ENCODE measurements at regions not wholly inside any gene's neighbourhood (a gene's known extent, or its start where the extent isn't known, plus 50 kb on each side); places are given as distances from the start of the nearest gene placed in this dataset.

GRCh38 chr1:220363196-220363837 is 91.1 kb upstream of the RAB3GAP2 start:
- DNase-seq (ENCODE audit: low read depth, low spot score) = no peak

DNA sequence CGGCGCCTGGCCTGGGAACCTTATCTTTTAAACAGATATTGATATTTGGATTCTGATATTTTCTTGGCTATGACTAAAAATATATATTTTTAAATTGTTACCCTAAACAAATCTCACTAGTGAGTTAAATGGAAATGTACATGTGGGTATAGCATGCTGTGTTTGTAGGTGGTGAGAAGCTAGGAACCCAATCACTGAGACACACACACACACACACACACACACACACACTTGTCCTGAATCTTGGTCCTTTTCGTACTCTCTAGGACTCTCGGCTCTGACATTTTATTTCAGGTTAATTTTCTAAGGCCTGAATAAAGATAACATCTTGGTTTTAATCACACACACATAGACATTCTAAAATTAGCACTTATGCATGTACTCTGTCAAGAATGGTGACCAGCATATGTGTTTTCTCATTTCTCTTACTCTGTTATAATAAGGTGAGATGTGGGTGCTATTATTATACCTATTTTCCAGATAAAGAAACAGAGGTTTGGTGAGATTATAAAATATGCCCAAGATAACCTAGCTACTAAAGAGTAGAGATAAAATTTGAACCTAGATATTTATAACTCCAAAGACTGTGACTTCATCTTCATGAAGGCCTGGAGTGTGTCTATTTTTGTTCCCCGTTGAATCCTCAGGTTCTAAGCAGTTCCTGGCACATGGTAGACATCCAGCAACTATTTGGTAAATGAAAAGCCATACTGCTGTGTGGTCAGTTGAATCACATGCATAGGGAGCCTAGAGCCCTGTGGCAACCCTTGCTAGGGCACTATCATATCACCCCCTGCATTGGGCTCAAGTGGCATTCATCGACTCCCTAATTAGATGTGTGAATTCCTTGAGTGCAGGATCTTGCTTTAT is 85.0 kb upstream of the RAB3GAP2 start:
- no peak for DNase-seq (ENCODE audit: low read depth, low spot score)

DNA sequence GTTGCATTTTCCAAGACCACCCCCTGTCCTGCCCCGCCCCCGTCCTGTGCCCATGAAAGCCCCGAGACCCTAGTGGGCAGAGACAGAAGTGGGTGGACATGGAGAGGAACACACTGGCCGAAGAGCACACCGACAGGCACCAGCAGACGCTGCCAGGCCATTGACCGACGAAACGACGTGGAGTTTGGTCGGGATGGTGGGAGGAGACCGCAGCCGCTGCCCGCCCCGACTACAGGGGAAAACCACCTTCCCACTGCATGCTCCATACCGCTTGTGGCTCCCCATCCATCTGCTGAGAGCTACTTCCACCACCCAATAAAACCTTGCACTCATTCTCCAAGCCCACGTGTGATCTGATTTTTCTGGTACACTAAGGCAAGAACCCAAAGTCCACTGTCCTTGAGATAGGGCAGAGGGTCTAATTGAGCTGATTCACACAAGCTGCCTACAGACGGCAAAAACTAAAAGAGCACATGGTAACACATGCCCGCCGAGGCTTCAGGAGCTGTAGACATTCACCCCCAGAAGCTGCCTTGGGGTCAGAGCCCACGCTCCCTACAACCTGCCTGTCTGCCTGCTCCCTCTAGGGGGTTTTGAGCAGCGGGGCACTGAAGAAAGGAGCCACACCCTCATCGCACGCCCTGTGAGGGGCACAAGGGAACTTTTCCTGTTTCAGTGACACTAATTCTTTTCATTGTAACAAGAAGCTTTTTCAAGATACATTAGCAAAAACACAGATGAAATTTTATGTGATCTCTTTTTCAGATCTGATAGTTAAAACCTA is 81.2 kb upstream of the RAB3GAP2 start:
- DNase-seq (ENCODE audit: low read depth, low spot score) = no peak

DNA sequence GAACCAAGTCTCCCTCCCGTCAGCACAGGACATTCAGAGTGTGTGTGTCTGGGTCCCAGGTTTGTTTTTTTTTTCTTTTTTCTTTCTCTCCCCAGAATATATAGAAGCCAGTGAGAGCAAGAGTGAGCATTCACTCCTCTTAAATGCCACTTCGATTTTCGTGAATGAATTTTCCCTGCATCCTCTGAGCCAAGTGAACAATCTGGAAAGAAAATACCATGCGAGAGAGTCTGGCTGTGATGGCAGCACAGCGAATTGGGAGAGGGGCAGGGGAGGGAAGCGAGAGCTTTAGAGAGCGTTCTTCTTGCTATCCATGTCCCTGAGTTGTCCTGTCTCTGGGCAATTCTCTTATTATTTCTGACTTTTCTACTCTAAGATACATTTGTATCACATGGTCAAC is 76.0 kb upstream of the RAB3GAP2 start:
- no peak for DNase-seq (ENCODE audit: low read depth, low spot score)

- no peak for DNase-seq (ENCODE audit: low read depth, low spot score)
These were observed 75.5 kb upstream of the RAB3GAP2 start for GRCh38 chr1:220347654-220348175.

DNA sequence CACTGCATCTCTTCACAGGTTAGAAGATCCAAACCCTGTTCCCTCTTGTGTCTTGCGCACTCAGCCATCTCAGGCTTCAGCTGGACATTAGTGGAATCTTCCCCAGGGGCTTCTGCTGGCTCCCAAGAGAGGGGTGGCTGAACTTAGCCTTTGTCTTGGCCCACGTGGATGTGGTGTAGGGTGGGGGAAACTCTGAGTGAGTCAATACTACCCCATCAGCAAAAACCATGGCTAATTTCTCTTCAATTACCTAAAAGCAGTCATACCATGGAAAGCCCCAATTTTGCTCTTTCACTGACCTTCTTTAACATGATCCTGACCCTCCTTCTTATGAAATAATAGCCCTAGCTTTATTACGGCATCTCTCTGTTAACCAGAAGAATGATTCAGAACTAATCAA is 72.5 kb upstream of the RAB3GAP2 start:
- no peak for DNase-seq (ENCODE audit: low read depth, low spot score)

- no peak for DNase-seq (ENCODE audit: low read depth, low spot score)
These were observed 70.6 kb upstream of the RAB3GAP2 start for GRCh38 chr1:220342853-220343252.

DNA sequence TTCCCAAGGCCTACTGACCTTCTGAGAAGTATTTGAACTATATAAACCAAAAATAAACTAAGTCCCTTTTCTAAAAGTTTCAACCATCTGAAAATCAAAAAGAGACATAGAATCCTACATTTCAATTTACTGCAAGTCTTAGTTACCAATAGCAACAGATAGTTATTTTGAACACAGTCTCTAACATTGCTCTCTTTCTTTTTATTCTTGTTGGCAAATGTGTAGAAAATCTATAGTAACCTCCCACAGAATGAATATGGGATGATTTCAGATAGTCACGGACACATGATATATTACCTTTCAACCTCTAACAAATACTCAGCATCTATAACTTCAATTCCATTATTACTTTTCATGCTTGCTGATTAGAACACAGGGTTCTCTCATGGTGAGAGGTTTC is 68.9 kb upstream of the RAB3GAP2 start:
- DNase-seq (ENCODE audit: low read depth, low spot score) = no peak

- no peak for DNase-seq (ENCODE audit: low read depth, low spot score)
These were observed 67.3 kb upstream of the RAB3GAP2 start for GRCh38 chr1:220339581-220339980.

DNA sequence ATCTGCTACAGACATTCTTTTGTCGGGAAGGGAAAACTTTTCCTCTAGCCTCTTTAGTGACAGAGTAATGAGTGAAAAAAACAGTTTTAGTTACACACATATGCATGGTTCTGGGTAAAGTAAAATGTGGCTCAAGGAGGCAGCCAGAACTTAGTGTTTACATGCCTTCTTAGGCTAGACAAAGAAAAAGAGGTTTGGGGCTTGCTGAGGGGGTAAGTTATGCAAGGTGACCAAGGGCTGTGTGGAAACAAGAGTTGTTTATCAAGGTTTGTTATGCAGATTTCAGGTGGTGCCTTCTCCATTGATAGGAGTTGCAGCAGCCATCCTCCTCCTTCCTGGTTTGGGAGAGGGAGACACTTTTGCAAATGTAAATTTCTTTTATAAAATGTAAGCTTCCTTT is 66.5 kb upstream of the RAB3GAP2 start:
- no peak for DNase-seq (ENCODE audit: low read depth, low spot score)

DNA sequence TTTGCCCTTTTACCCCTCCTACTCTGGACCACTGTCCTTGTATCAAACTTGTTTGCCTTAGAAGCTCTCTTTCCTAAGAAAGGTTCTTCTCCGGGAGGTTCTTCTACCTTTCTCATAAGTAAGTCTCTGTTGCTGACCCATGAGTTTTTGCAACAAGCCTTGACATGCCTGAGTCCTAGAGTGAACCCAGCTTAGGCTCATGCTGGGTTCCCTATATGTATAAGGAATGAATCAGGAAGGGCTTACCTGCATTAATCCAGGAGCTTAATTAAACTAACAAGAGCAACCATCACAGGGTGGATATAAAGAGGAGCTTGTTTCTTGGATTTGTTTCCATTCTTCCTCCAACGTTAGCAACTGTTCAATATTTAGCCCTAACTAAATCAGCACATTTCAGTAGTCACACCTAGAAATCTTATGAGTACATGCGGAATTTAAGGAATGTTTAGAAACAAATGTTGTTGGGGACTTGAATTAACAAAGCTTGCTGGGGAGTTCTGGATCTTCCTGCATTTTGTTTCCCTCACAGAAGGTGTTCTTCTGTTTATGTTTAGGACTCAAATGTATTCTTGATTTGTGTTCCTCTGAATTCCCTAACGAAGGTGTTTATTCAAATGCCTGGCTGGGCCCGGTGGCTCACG is 64.3 kb upstream of the RAB3GAP2 start:
- no peak for DNase-seq (ENCODE audit: low read depth, low spot score)

DNA sequence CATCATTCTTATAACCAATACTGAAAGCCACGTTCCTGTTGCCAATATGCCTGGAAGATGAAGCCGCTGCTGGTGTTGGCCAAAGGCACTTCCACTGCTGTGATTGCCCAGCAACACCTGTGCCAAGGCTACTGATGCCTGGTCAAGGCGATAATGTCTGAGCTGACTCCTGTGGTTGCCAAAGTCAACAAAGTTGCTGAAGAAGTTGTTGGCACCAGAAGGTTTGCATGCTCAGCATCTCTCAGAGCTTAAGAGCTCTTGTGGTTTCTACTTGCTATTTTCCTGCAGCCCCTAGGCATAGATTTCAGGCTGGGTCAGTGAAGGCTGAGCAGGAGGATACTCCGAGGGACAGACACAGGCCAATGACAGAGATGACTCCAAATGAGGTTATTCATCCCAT is 63.4 kb upstream of the RAB3GAP2 start:
- no peak for DNase-seq (ENCODE audit: low read depth, low spot score)

DNA sequence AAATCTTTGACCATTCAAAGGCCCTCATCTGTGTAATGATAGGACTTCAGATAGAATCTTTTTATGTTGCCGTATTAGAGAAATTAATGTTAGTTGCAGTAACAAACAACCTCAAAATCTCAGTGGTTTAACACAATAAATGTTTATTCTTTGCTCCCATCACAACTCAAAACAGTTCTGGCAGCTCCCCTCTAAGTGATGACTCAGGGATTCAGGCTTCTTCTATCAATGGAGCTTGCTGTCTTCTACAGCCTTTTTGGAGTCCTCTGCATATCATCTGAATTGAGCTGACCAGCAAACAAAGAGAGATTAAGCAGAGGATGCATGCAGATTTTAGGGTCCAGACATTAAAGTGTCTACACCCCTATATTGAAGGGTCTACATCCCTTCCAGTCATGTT is 59.1 kb upstream of the RAB3GAP2 start:
- no peak for DNase-seq (ENCODE audit: low read depth, low spot score)

GRCh38 chr1:220330265-220330664 is 58.0 kb upstream of the RAB3GAP2 start:
- no peak for DNase-seq (ENCODE audit: low read depth, low spot score)

DNA sequence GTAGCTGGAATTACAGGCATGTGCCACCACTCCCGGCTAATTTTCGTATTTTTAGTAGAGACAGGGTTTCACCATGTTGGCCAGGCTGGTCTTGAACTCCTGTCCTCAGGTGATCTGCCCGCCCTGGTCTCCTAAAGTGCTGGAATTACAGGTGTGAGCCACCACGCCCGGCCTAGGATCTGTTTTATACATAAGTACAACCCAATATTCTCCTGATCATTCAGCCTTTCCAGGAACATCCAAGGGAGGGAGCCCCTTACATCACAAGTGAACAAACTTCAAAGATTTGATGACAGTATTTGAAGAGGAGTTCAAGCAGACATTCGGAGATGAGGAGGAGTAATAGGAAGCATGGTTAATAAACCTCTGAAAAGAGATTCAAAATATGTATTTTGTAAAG is 54.9 kb upstream of the RAB3GAP2 start:
- no peak for DNase-seq (ENCODE audit: low read depth, low spot score)

- DNase-seq (ENCODE audit: low read depth, low spot score) = no peak
These were observed 54.3 kb upstream of the RAB3GAP2 start for GRCh38 chr1:220326578-220326977.

GRCh38 chr1:220325306-220325995 is 53.2 kb upstream of the RAB3GAP2 start:
- DNase-seq (ENCODE audit: low read depth, low spot score) = no peak

- no peak for DNase-seq (ENCODE audit: low read depth, low spot score)
These were observed 51.5 kb upstream of the RAB3GAP2 start for GRCh38 chr1:220323717-220324116.

DNA sequence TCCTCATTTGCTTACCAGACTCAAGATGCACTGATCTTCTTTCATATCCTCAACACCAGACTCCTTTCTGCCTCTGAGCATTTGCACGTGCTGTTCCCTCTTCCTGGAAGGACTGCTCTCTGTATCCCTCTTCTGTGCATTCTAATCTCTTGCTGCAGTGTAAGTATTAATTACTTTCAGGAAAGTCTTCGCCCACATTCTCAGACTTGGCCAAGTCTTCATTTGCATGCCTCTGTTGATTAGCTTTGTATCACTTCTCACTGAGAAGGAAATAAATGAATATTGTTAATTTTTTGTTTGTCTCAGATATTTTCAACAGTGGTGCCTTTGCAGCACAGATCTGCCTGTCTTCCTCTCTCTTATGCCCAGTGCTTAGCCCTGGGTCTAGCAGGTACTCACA is 50.3 kb upstream of the RAB3GAP2 start:
- no peak for DNase-seq (ENCODE audit: low read depth, low spot score)
